ENCODE measurements at regions not wholly inside any gene's neighbourhood (a gene's known extent, or its start where the extent isn't known, plus 50 kb on each side); places are given as distances from the start of the nearest gene placed in this dataset.

DNA sequence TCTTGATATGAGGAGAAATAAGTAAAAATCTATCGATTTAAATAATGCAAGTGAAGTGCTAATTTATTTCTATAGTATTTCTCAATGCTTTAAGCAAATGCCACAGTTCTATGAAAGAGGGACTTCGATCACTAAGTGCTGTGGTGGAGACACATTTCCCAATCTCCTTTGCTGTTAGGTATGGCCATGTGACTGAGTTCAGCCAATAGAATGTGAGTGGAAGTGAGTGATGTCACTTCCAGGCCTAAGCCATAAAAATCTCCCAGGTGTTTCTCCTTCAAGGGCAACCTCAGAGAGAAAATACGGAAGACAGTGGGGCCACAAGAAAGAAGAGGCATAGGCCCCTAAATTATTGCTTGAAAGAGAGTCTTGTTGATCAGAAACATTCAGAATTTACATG lies 100.3 kb upstream of the ANKH start:
- no peak for DNase-seq

DNA sequence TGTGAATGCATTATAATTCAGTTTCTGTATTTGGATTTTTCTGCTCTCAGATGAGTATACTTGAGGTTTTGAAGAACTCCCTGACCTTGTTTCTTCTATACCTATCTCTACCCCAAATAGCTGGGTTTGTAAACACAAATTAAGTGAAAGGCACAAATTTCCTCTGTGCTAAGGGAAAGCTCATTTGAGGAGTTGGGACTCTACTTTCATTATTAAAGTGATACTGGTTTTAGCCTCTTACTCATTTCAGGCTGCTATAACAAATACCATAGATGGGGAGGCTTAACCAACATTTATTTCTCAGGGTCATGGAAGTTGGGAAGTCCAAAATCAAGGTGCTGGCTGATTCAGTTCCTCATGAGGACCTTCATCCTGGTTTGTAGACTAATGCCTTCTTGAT lies 97.2 kb upstream of the ANKH start:
- DNase-seq = no peak

DNA sequence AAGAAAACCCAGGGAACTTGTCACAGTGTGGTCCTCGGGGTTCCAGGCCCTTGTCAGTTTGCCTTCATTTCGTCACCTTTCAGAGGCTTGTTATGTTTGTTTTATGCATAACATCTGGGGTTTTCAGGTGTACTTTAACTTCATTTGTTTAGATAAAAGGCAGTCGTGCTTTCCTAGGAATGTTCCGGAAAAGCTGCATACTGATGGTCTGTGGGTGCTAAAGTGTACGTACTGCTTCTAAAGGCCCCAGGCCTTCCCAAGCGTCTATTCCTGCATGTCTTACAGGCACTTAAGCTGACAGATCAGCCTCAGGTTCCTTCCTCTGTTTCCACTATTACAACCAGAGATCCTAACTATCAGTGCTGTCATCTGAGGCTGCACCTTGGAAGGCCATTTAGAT lies 95.6 kb upstream of the ANKH start:
- DNase-seq = no peak

DNA sequence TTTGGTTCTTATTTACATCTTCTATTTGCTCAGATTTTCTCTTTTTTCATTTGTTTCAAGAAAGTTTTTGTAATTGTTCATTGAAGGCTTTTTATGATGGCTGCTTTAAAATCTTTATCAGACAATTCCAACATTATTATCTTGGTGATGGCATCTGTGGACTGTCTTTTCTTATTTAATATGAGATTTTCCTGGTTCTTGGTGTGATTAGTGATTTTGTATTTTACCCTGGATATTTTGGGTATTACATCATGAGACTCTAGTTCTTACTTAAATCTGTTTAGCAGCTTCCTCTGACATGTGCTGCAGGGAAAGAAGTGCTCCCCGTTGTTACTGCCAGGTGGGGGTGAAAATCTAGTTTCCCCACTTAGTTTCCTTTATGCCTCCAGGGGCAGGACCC lies 94.2 kb upstream of the ANKH start:
- no peak for DNase-seq

- DNase-seq = no peak
Observed at GRCh38 chr5:14962604-14963003, 91.0 kb upstream of the ANKH start.

DNA sequence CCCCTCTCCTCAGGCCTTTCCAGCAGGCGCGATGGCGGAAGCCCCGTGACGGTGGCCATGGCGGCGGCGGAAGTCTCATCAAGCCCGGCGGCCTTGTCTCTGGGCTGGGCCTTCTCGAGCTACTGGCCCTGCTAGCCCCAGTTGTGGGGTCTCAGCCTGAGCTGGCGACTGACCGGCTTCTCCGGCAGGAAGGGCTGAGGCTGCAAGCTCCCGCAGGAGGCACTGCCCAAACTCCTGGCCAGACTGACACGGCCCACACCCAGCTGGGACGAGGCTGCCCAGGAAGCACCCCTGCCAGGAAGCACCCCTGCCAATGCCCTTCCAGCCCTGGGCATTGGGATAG lies 88.5 kb upstream of the ANKH start:
- no peak for DNase-seq

DNA sequence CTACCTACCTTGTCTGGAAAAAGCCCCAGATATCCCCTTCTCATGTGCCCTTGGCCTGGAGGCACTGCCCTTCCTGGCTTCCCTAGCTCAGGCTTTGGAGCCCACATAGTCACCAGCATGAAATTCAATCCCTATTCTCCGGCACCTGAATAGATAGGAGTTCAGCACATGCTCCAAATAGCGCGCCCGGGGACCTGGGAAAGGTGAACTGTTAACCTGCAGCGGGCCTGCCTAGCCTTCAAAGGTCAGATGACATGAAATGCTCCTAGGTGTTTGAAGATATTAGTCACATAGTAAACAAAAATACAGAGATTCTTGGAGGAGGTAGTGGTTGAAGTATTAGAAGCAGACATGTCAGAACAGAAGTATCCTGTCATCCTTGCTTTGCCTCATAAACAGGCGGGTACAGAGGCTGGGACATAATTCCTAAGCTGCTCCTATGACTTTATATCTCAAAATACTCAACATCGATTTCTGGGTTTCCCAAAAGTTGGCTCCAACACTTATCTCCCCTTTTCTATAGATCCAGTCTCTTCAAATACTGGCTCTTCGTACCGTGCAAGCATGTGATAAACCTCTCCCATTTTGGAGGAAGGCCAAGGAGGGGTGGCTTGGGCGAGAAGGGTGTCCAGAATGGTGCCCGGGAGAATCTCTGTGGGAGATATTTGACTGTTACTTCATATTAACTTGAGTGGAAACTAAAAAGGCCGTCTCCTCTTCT lies 88.0 kb upstream of the ANKH start:
- DNase-seq = no peak

DNA sequence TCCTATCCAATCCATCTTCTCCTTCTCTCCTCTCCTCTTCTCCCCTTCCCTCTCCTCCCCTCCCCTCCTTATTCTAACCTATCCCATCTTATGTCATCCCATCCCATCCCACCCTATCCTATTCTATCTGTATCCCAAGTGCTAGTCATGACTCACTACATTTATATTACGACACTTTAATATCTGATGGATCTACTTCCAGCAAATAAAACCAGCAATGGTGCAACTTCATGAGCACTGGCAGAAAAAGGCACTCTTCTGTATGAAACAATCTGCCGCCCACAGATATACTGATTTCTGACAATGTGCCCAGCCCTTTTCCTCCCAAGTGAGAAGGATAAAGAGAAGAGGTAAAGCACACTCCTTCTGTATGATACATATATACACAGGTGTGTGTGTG lies 86.6 kb upstream of the ANKH start:
- DNase-seq = no peak

DNA sequence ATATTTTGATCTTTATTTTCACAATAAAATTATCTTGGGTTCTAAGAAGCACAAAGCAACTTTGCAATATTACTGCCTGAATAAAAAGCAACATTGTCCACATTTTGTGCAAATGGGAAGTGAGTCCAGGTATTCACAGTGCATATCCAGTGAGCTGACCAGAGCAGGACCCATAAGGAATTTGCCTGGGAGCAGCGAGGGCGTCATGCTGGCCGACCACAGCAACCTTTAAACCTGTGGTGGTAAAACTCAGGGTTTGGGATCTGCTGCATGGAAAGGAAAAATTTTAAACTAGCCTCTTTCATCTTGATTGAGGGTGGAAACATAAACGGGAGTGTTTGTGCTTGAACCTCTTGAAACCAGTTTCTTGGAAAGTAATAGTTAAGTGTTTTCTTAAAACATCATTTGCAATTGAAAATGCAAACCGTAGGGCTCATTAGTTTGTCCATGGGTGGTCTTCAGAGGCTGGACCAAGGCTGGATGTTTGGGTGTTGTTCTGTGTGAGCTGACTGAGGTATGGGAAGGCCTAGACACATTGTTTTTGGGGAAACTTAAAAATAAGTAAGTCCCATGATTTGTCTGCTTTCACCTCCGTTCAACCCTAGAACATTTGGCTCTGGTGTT lies 85.0 kb upstream of the ANKH start:
- no peak for DNase-seq

DNA sequence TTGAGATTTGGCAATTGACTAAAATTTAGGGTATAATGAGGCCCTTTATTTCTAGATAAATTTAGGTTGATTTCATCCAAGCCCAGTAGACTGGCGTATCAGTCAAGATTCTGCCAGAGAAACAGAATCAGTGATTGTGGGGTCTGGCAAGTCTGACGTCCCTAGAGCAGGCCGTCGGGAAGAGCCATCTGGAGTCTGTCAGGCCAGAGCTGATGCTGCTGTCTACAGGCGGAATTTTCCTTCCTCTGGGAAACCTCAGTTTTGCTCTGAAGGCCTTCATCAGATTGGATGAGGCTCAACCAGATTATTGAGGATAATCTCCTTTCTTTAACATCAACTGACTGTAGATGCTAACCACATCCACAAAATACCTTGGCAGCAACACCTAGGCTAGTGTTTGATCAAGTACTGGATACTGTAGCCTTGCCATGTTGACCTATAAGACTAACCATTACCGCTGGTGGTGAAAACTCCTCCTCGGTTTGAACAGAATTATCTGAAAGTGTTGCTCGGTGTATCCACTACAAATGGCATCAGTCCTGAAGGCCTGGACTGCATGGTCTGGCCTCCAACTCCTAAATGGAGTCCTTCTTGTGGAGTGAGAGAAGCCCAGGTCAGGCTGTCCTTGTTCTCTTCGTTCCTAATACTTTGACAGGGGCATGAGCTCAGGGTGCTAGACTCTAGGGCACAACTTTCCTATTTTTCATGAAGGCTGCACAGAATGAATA lies 83.2 kb upstream of the ANKH start:
- DNase-seq = no peak

DNA sequence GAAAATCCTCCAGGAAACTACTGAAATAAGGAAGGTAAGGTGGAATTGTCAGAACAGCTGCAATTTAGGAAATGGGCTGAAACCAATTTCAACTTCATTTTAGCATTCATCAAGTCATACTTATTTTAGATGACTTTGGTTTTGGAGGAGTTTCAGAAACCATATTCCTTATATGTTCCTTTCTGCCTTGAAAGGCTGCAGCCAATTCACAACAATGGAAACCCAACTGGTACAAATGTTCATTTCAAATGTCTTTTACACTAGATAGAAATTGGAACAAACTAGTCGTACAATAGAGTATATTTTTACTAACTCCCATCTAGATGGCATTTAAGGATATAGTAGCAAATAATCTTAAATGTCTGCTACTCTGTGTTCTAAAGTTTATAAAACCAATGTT lies 82.6 kb upstream of the ANKH start:
- DNase-seq = no peak

- no peak for DNase-seq
Observed at GRCh38 chr5:14953075-14953607, 81.6 kb upstream of the ANKH start.

- no peak for DNase-seq
Observed at GRCh38 chr5:14948383-14948782, 76.8 kb upstream of the ANKH start.

DNA sequence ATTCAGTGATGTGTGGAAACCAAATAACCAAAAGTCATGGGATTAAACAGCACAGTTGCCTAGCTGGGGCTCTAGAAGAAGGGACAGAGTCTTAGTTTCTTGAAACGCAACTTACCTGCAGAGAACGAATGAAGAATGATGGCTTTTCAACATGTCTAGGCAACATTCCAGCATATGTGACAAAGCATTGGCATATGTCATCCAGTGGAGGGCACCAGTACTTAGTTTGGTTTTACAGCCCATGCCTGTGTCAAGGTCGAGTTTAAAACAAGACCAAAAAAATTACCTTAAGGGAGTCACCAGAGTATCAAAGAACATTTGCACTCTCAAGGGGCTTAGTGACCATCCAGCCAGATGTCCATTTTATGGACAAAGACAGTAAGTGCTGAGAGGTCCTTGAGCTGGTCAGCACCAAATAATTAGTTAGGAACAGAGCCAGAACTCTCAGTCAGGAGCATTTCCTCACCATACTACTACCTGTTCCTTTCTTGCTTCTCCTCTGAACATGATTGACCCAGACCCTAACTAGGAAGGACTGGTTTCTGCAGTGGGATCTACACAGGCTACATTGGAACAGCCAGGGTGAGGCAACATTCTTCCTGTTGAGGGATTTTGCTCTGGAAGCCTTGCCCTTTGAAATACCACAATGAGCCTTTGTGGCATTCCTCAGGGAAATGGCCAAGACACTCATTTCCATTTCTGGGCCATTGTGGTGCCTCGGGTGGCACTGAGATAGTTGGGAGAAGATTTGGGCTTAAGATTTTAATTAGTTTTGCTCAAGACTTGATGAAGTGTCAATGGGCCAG lies 75.4 kb upstream of the ANKH start:
- no peak for DNase-seq

DNA sequence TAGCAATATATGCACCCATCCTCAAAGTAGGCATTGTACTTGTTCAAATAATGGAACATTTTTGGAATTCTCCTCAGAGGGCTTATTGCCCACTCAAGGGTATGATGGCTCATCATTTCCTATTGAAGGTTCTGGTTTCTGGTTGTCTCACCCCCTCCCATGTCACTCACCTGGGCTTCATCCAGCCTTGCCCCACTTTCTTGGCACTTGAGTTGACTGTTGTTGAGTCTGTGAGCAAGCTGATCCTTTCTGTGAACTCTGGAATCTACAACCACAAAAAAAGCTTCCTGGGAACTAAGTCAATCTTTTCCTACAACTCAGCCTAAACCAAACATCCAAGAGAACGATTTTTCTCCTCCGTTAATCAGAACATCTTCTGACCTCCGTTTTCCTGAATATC lies 73.9 kb upstream of the ANKH start:
- DNase-seq = no peak

GRCh38 chr5:14944996-14945395 lies 73.4 kb upstream of the ANKH start:
- no peak for DNase-seq

DNA sequence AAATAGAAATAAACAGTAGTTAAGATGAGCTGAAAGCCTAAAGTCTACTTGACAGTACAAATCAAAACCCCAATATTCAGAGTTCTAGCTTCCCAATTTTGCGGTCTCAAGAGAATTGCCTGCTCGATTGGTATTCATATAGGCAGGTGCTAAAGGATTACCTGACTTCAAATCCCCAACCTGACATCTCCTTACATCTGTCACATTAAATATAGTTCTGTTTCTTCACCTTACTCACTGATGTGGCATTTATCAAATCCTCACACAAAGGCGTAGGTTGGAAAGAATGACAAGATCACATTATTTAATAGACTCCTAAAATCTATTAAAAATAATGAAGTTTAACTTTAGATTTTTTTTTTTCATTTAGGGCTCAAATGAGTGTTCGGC lies 72.8 kb upstream of the ANKH start:
- no peak for DNase-seq

GRCh38 chr5:14942212-14942611 lies 70.6 kb upstream of the ANKH start:
- DNase-seq = no peak

GRCh38 chr5:14937254-14937653 lies 65.7 kb upstream of the ANKH start:
- no peak for DNase-seq

DNA sequence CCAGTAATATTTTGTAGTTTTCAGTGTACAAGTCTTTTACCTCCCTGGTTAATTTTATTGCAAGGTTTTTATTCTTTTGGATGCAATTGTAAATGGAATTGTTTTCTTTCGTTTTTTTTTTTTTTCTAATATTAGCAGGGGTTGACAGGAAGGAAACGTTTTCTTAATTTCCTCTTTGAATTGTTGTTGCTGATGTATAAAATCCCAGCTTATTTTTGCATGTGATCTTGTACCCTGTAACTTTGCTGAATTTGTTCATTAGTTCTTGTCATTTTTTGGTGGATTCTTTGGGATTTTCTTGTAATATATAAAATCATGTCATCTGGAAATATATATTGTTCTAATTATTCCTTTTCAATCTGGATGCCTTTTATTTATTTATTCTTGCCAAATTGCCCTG lies 65.0 kb upstream of the ANKH start:
- DNase-seq = no peak

GRCh38 chr5:14935341-14935740 lies 63.8 kb upstream of the ANKH start:
- DNase-seq = no peak

DNA sequence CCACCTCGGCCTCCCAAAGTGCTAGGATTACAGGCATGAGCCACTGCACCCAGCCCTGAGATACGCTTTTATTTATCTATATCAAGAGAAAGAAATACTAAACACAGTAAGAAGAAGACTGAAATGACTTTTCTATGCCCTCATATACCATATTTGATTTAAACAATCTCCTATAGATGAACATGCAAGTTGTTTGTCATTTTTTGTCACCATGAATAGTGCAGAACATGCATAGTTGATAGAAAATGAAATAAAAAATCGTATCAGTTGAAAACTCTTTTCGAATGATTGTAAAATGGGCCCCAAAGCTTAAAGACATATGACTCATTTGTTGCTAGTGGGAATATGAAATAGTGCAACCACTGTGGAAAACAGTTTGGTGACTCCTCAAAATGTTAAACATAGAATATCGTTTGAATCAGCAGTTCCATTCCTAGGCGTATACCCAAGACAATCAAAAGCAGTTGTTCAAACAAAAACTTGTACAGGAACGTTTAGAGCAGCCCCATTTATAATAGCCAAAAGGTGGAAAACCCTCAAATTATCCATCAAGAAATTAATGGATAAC lies 61.4 kb upstream of the ANKH start:
- no peak for DNase-seq

- no peak for DNase-seq
Observed at GRCh38 chr5:14930486-14930885, 58.9 kb upstream of the ANKH start.
